ENCODE measurements at regions not wholly inside any gene's neighbourhood (a gene's known extent, or its start where the extent isn't known, plus 50 kb on each side); places are given as distances from the start of the nearest gene placed in this dataset.

DNA sequence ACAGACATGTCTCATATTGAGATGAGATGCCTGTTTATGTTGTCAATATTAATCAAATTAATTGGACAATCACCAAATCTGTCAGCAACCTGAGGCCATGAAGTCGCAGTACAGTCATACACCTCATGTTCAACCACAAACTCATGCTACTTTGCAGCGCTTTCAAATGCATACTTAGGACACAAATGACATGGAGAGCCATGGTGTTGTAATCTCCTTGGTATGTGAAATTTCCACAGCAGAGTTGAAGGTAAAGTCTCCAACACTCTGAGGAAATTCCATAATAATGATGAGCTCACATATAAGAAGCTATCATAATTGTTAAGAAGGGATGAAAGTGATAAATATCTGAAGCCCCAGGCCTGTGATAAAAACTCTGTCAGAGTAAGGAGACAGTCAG lies 873.9 kb downstream of the MCTP2 start:
- no peak for DNase-seq (ENCODE audit: low read depth in 1 of 2, low spot score in 1 of 2)
- Histone ChIP-seq H3K27ac (replicated peaks) (no peak overlapping the region), H3K4me3 (replicated peaks; ENCODE audit: insufficient read depth, low read length) (no peak overlapping the region), H3K27me3 (ENCODE audit: insufficient read depth, poor library complexity, severe bottlenecking) (no peaks in the 10 kb centered on the region)
- TF ChIP-seq GABPA (IDR thresholded peaks at IDR 0.05; ENCODE audit: low read depth) (no peak), SPI1 (IDR thresholded peaks at IDR 0.05; ENCODE audit: borderline replicate concordance, low read depth) (no peak), REST (IDR thresholded peaks at IDR 0.05; ENCODE audit: insufficient replicate concordance, low read depth) (no peak), POLR2AphosphoS5 (IDR thresholded peaks at IDR 0.05; ENCODE audit: low read depth) (no peak), CTCF (IDR thresholded peaks at IDR 0.05; ENCODE audit: insufficient read depth, low read length) (no peak)

GRCh38 chr15:95106801-95107200 lies 875.4 kb downstream of the MCTP2 start:
- no peak for DNase-seq (ENCODE audit: low read depth in 1 of 2, low spot score in 1 of 2)
- no peaks in the 10 kb centered on the region for H3K27me3 ChIP-seq (ENCODE audit: insufficient read depth, poor library complexity, severe bottlenecking)

GRCh38 chr15:95108673-95109072 lies 877.3 kb downstream of the MCTP2 start:
- H3K4me3 ChIP-seq (replicated peaks; ENCODE audit: insufficient read depth, low read length): no peak overlapping the region
- no peak overlapping the region for H3K27ac ChIP-seq (replicated peaks)
- no peaks in the 10 kb centered on the region for H3K27me3 ChIP-seq (ENCODE audit: insufficient read depth, poor library complexity, severe bottlenecking)
- TF ChIP-seq SPI1 (IDR thresholded peaks at IDR 0.05; ENCODE audit: borderline replicate concordance, low read depth) (no peak), GABPA (IDR thresholded peaks at IDR 0.05; ENCODE audit: low read depth) (no peak), POLR2AphosphoS5 (IDR thresholded peaks at IDR 0.05; ENCODE audit: low read depth) (no peak), CTCF (IDR thresholded peaks at IDR 0.05; ENCODE audit: insufficient read depth, low read length) (no peak), REST (IDR thresholded peaks at IDR 0.05; ENCODE audit: insufficient replicate concordance, low read depth) (no peak)
- DNase-seq (ENCODE audit: low read depth in 1 of 2, low spot score in 1 of 2): no peak

More at GRCh38 chr15:95106801-95107200, 875.4 kb downstream of the MCTP2 start:
- TF ChIP-seq CTCF (IDR thresholded peaks at IDR 0.05; ENCODE audit: insufficient read depth, low read length): no peak
- Histone ChIP-seq H3K4me3 (replicated peaks; ENCODE audit: insufficient read depth, low read length) (no peak overlapping the region), H3K27ac (replicated peaks) (no peak overlapping the region)

DNA sequence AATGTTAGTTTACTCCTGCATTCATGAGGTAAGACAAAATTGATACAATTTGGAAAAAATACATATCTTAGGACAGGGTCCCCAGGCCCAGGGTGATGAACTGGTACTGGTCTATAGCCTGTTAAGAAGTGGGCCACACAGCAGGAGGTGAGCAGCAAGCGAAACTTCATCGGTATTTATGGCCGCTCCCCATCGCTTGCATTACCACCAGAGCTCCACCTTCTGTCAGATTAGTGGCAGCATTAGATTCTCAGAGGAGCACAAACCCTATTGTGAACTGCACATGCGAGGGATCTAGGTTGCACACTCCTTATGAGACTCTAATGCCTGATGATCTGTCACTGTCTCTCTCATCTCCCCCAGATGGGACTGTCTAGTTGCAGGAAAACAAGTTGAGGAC lies 880.6 kb downstream of the MCTP2 start:
- Histone ChIP-seq H3K27me3 (ENCODE audit: insufficient read depth, poor library complexity, severe bottlenecking) (no peaks in the 10 kb centered on the region), H3K27ac (replicated peaks) (no peak overlapping the region), H3K4me3 (replicated peaks; ENCODE audit: insufficient read depth, low read length) (no peak overlapping the region)
- TF ChIP-seq CTCF (IDR thresholded peaks at IDR 0.05; ENCODE audit: insufficient read depth, low read length): no peak
- no peak for TF ChIP-seq REST (IDR thresholded peaks at IDR 0.05; ENCODE audit: insufficient replicate concordance, low read depth)
- no peak for TF ChIP-seq GABPA (IDR thresholded peaks at IDR 0.05; ENCODE audit: low read depth)
- no peak for TF ChIP-seq POLR2AphosphoS5 (IDR thresholded peaks at IDR 0.05; ENCODE audit: low read depth)
- DNase-seq (ENCODE audit: low read depth in 1 of 2, low spot score in 1 of 2): no peak
